SHP77 treated with DMSO at 0.1 percent for 48 hours (cell line): ENCODE measurements at regions not wholly inside any gene's neighbourhood (a gene's known extent, or its start where the extent isn't known, plus 50 kb on each side); places are given as distances from the start of the nearest gene placed in this dataset.

Source experiments
- DNase-seq: peaks from one replicate; lab custom pipeline; 2025; lab: John Stamatoyannopoulos, UW

- no peak for DNase-seq
Observed at GRCh38 chr4:67229148-67229547, 316.2 kb downstream of the CENPC start.

GRCh38 chr4:67220861-67221260, 324.4 kb downstream of the CENPC start:
- DNase-seq: no peak

- no peak for DNase-seq
Observed at GRCh38 chr4:67218883-67219282, 326.4 kb downstream of the CENPC start.

- DNase-seq: no peak
Observed at GRCh38 chr4:67207941-67208441, 337.3 kb downstream of the CENPC start.

- DNase-seq: no peak
Observed at GRCh38 chr4:67204441-67204840, 340.9 kb downstream of the CENPC start.

GRCh38 chr4:67201334-67201733, 344.0 kb downstream of the CENPC start:
- DNase-seq: no peak

GRCh38 chr4:67198727-67199126, 346.6 kb downstream of the CENPC start:
- DNase-seq: no peak

GRCh38 chr4:67167849-67168248, 377.5 kb downstream of the CENPC start:
- DNase-seq: no peak

GRCh38 chr4:67162690-67163089, 382.6 kb downstream of the CENPC start:
- DNase-seq: no peak

GRCh38 chr4:67161311-67161710, 384.0 kb downstream of the CENPC start:
- DNase-seq: no peak

GRCh38 chr4:67160394-67160793, 384.9 kb downstream of the CENPC start:
- no peak for DNase-seq

- DNase-seq: no peak
Observed at GRCh38 chr4:67158666-67159065, 386.6 kb downstream of the CENPC start.

- no peak for DNase-seq
Observed at GRCh38 chr4:67152976-67153375, 392.3 kb downstream of the CENPC start.

- DNase-seq: no peak
Observed at GRCh38 chr4:67151376-67152343, 393.6 kb downstream of the CENPC start.

GRCh38 chr4:67141586-67141985, 403.7 kb downstream of the CENPC start:
- DNase-seq: no peak

- no peak for DNase-seq
Observed at GRCh38 chr4:67134616-67135015, 410.7 kb downstream of the CENPC start.

- no peak for DNase-seq
Observed at GRCh38 chr4:67133162-67133561, 412.1 kb downstream of the CENPC start.

- no peak for DNase-seq
Observed at GRCh38 chr4:67131224-67131623, 414.1 kb downstream of the CENPC start.

- DNase-seq: no peak
Observed at GRCh38 chr4:67130411-67130810, 414.9 kb downstream of the CENPC start.

- no peak for DNase-seq
Observed at GRCh38 chr4:67126570-67126969, 418.7 kb downstream of the CENPC start.

GRCh38 chr4:67125636-67126514, 419.4 kb downstream of the CENPC start:
- no peak for DNase-seq

- no peak for DNase-seq
Observed at GRCh38 chr4:67124716-67125115, 420.6 kb downstream of the CENPC start.

- DNase-seq: no peak
Observed at GRCh38 chr4:67122029-67122428, 423.3 kb downstream of the CENPC start.
